ENCODE measurements at regions not wholly inside any gene's neighbourhood (a gene's known extent, or its start where the extent isn't known, plus 50 kb on each side); places are given as distances from the start of the nearest gene placed in this dataset.

DNA sequence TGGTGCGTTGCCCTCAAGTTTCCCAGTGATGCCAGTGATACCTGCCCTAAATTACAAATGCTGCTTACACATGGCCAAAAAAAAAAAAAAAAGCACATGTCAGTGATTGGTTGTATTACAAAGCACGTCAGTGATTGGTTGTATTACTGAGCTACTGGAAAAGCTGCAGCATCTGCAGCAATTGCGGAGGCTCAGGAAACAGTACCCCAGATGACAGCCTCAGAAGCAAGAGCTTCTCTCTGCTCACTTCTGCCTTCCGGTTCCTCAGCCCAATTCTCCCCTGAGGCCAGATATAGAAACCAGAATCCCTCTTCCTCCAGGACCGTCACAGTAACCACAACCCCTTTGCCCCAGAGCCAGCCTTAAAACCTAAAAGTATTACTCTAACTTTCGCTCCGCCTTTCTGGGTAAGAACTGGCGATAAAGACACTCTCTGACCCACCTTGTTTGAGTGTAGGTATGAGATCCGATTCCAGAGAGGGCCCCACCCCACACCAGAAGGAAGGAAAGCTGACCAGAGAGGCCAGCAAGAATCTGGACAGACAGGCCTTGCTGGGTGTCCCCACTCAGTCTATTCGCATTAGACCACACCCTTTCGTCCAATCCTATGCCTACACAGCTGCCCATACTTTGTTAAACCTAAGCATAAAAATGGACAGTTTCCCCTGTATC is 85.0 kb upstream of the SORBS2 start:
- TF ChIP-seq, protein P1, sequence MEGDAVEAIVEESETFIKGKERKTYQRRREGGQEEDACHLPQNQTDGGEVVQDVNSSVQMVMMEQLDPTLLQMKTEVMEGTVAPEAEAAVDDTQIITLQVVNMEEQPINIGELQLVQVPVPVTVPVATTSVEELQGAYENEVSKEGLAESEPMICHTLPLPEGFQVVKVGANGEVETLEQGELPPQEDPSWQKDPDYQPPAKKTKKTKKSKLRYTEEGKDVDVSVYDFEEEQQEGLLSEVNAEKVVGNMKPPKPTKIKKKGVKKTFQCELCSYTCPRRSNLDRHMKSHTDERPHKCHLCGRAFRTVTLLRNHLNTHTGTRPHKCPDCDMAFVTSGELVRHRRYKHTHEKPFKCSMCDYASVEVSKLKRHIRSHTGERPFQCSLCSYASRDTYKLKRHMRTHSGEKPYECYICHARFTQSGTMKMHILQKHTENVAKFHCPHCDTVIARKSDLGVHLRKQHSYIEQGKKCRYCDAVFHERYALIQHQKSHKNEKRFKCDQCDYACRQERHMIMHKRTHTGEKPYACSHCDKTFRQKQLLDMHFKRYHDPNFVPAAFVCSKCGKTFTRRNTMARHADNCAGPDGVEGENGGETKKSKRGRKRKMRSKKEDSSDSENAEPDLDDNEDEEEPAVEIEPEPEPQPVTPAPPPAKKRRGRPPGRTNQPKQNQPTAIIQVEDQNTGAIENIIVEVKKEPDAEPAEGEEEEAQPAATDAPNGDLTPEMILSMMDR (IDR thresholded peaks at IDR 0.05), result no peak
- no peak for TF ChIP-seq POLR2AphosphoS5 (IDR thresholded peaks at IDR 0.05)

Measured in breast epithelium (tissue), 3 donors.